WI38 (cell line): ENCODE measurements at regions not wholly inside any gene's neighbourhood (a gene's known extent, or its start where the extent isn't known, plus 50 kb on each side); places are given as distances from the start of the nearest gene placed in this dataset.

Source experiments
- H3K4me3 ChIP-seq: 2 replicates; pipeline ENCODE4 v1.5.1; 2011; ENCODE audit warnings: low read depth, mild to moderate bottlenecking, control low read depth, low read length
- CTCF ChIP-seq: IDR thresholded peaks from 2 replicates; pipeline ENCODE4 v1.5.1; 2012; ENCODE audit warnings: low read depth, mild to moderate bottlenecking, control low read depth, low read length

GRCh38 chr1:218219460-218219859, 65.6 kb upstream of the RRP15 start:
- H3K4me3 ChIP-seq, result no peak overlapping the region
- no peak for TF ChIP-seq CTCF

GRCh38 chr1:218224101-218224500, 61.0 kb upstream of the RRP15 start:
- no peak for TF ChIP-seq CTCF
- H3K4me3 ChIP-seq, result no peak overlapping the region

- TF ChIP-seq CTCF, result no peak
- H3K4me3 ChIP-seq, result no peak overlapping the region
Observed at GRCh38 chr1:218226005-218226404, 59.1 kb upstream of the RRP15 start.
